GM19452 (cell line): ENCODE measurements at regions not wholly inside any gene's neighbourhood (a gene's known extent, or its start where the extent isn't known, plus 50 kb on each side); places are given as distances from the start of the nearest gene placed in this dataset.
"Not testable (repeated sequence)": the region's sequence is repeated elsewhere in the genome, so short reads cannot be mapped to it uniquely, and the experiment has no call there.

Experiments
- ATAC-seq: cut with Tn5 transposase; IDR thresholded peaks from one replicate; pipeline ENCODE4 v1.9.1; 2021; ENCODE audit not compliant: unreplicated experiment

DNA sequence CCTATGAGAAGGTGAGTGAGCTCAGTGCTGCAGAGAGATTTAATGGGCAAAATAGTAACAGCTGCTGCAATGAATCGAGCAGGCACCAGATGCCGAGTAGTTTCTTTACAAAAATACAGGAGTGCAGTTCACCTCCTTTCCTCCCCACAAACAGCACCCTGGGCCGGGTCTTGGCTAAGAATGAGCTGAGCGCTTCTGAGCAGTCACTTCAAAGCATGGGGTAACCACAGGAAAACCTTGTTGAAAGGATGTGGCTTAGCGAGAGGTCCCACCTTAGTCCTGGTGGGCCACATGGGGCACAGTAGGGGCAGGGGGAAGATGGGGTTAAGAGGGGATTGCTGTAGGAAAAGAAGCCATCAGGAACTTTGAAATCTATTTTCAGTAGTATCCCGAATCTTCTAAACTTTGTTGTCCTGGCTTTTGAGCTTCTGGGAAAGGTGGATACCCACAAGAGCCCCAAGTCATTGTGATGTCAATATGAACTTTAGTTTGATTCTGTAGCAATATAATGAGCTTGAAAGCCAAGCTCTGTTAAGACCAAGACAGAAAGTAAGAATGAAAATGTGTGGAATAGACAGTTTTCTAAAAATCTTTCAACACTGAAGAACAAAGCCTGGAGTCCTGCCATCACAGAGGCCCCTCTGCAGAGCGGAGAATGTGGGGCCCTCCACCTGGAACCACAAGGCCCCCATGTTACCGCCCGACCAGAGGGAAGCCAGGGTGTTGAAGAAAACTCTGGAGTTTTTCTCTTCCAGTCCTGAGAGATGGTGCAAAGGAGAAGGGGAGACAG lies 101.0 kb upstream of the ZNF236 start:
- no peak for ATAC-seq

DNA sequence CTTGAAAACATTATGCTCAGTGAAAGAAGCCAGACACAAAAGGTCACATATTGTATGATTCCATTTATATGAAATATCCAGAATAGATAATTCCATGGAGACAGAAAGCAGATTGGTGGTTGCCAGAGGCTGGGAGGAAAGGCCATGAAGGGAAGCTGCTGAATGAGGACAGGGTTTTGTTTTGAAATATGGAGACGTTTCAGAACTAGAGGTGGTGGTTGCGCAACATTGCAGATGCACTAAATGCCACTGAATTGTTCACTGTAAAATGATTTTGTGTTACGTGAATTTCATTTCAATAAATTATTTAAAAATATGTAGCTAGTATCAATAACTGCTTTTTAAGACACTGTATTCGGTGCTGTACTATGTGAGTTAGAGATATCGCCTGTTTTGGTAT lies 101.7 kb upstream of the ZNF236 start:
- ATAC-seq, result no peak

DNA sequence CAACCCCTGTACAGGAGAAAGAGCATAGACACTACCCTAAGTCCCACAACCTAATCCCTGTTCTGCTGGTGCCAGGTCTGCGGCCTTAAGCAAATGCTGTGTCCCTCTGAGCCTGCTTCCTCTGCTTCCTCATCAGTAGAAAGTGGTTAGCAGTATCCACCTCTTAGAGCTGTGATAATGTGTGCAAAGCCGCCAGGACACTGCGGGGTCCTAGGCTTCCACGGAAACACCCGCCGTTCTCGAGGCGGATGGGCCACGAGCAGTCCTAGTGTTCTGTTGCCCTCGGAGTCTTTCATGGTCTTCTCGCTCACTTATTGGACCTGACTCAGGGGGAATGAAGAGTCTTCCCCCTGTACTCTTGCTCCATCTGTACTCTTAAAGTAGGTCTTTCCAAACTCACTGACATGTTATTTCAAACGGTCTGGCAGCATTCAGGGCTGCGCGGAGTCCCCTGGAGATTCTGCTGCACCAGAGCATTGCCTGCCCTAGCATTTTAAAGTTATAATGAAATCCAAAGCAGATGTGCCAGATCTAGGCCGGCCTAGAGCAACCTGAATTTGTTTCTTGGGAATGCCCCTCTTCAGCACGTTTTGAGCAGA lies 107.2 kb upstream of the ZNF236 start:
- no peak for ATAC-seq

DNA sequence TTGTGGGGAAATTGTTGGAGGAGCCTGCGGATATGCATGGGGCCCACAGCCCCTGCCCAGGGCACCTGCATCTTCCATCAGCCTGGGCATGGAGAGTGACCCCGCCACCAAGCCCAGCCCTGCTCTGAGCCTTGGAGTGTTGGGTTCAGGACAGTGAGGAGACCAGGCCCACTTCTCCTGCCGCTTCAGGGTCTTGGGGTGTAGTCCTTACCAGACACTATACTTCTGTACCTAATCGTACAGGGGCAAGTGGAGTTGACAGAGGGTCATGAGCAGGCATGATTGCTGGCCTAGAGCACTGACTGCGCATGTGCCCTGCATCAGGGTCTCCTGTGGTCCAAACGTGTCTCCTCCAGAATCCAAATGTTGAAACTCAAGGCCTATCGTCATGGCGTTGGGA lies 108.9 kb upstream of the ZNF236 start:
- ATAC-seq, result no peak

DNA sequence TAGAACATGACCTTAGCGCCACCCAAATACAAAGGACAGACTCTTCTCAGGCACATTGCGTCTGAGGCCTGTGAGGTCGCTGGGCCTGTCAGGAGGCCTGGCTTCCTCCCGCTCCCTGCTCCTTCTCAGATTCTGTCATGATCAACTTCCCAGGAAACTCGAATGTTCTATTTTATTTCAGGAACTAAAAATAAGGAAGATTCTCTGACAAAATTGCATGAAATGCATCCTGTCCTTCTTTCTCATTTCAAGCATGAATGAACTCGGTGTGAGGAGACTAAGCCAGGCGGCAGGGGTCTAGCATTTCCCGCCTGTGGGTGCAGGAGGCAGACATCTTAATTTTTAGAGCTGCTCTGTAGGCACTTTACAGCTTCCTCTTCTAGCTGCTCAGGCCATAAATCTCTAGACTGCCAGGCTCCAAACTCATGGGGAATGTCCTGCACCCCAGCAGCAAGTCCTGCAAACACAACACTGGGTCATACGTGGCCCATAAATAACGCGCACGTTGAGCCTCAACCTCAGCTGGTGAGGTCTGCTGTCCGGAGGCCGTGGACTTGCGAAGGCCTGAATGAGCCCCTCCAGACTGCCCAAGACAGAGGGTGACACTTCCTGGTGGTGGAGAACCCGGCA lies 109.7 kb upstream of the ZNF236 start:
- no peak for ATAC-seq

DNA sequence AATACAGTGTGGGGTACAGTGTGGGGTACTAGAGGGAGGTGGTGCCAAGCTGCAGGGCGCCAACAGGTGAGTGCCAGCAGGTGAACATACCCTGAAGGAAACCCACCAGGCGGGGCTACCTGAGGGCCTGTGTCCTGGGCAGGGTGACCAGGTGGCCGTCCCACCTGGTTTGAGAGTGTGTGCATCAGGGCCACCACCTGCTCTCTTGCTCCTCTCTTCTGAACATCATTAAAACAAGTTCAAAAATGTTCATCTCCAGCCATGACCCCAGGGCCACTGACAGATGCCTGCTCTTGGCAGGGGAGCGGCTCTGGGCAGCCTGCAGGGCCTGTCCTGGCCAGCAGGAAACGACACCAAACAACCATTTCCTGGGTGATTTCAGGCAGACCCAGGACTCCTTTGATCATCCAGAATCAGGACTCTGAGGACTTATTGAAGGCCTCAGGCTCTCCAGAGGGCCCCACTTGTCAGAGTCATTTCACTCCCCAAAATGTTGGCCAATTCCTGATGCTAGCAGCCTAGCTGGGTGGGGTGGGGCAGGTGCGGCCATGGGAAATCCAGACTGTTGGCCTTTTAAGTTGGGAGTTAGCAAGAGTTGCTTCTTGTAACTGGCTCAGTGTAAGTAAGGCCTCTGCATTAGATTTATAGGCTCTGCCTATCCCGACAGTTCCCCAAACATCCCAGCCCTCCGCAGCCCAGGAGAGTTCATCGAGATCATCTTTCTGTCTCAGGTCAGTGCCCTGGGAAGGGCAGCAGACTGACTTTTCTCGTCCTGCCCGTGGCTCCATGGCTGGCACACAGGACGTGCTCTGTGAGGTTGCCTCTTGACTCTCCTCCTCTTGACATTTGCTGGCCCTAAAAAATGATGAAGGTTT lies 111.5 kb upstream of the ZNF236 start:
- no peak for ATAC-seq

DNA sequence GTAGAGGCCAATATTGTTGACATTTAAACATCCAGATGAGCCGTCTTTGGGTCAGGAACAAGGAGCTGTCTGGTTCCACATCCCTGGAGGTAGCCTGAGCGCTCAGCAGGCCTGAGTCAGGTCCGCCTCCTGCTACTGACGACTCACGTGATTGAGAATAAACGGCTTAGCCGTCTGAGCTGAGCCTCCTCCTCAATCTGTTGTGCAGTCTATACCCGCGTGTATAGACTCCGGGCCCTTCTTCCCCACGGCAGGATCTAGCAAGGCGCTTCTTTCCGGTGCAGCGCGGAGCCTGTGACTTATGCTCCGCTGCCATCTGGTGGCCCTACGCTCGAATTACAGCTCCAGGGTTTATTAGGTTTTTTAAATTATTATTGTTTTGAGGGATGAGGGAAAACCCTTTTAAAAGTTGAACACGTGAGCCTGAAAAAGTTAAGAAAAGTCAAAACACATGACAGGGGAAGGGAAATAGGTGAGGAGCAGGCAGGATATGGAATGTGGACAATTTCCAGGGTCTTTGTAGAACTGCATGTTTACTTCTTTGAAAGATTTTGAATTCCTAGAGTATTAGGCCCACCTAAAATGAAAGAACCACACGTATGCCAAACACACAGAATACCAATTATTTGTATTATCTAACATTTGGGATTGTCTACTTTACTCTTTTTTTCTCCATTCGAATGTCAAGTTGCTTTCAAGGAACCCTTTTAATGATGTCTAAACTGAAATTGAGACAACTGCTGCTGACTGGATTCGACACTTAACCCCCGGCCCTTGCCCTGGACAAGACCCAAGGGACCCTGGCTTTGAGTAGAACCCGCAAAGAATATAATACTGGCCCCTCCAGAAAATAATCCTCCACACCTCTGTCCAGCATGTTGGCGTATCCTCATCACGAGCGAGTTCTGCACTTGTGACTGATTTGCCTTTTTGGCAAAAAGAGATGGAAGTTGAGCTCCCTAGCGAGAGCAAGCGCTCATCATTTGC lies 112.4 kb upstream of the ZNF236 start:
- peak; percentile 89 for ATAC-seq

DNA sequence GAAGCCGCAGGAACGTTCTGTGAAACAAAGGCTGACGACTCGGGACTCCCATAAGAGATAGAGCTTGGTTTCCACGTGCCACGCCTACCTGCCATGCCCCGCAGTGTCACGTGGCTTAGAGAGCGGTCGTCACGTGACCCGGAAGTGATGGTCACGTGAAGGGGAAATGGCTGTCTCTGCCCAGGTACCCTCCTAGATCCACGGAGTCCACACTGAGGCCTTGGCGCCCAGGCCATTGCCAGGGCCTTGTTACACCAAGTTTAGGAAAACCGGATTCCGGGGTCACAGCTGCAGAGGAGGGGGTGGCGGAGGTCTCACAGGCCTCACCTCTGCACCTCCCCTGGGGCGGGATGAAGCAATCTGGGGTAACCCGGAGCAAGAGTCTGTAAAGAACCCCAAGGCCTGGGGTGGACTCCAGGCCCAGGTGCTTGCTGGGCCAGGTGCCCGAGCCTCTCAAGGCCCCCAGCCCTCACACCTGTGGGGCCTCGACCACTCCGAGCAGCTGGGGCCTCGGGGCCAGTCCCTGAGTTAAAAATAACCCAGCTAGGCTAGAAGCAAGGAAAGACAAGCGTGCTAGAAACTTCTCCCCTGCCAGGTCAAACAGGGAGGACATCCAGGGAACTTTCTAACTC lies 113.5 kb upstream of the ZNF236 start:
- ATAC-seq, result no peak

DNA sequence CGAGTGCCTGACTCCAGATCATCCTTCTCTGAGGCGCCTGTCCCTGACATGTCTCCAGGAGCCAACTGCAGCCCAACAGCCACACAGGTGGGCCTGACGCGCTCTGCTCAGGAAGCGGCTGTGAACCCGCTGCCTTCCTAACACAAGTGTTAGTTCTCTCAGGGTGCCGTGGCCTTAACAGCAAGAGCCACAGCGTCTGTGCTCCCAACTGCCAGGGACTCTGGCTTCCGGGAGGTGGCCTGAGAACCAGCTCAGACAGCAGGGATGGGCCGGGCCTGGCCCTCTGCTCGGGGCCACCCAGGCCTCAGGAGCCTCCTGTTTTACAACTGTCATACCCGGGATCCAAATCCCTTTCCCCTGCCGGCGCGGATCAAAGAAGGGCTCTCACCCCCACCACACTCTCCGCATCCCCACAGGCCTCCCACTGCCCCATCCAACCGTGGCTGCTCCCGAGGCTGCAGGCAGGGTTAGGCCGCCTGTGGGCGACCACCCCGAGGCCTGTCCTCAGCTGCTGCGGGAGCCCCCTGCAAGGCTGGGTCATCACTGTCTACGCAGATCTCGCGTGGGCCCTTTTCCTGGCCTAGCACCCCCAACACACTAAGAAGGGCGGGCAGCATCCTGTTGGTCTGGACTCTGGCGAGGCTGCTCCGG lies 114.2 kb upstream of the ZNF236 start:
- ATAC-seq, result no peak

DNA sequence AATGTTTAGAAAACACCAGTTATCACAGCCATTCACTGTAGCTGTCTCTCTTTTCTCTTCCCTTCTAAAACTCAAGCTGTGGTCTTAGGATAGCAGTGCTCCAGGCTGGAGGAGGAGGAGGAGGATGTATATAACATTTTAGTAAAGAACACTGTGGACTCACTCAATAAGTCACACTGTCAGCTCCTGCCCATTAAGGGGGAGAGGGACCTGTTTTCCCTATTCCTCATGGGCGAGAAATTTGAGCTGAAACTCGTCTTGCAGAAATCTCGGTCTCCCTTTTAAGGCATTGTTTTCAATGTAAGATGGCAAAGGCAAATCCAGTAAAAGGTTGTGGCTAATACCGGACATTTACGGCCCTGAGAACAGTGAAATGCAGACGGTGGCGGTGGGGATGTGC lies 114.8 kb upstream of the ZNF236 start:
- ATAC-seq, result no peak

DNA sequence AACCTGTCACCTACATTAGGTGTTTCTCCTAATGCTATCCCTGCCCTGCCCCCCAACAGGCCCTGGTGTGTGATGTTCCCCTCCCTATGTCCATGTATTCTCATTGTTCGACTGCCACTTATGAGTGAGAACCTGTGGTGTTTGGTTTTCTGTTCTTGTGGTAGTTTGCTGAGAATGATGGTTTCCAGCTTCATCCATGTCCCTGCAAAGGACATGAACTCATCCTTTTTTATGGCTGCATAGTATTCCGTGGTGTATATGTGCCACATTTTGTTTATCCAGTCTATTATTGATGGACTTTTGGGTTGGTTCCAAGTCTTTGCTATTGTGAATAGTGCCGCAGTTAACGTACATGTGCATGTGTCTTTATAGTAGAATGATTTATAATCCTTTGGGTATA lies 117.8 kb upstream of the ZNF236 start:
- not testable (repeated sequence) for ATAC-seq

DNA sequence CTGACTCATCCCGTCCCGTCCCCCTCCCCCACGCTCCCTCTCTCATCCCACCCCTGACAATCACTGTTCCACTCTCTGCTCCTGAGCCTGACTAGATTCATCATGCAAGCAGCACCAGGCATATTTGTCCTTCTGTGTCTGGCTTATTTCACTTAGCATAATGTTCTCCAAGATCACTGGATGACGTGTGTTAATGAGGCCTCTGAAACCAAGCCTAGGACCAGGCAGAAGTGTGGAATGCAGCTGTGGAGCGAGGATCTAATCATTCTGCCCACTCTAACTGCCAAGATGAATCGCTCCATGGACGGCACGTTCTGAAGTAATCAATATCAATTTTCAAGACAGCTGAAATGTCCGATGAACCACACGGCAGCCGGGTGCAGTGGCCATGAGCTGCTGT lies 122.4 kb upstream of the ZNF236 start:
- no peak for ATAC-seq

DNA sequence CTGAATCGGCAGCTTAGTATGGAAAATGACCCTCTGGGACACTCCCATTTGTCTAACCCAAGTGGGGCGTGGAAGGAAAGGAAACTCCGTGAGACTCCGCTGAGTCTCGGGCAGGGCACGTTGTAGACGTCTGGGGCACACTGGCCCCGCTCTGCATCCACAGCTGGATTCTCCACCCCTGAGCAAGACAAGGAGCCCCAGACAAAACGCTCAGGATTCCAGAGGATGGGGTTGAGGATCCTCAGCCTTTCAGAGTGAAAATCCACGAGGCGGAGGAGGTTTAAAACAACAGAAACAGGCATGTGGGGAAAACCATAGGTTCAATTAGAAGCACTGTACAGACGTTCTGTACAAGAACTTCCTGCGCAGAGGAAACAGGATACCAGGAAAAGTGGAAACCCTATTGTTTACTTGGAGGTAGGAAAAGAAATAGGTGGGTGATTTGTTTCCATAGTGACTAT lies 124.9 kb upstream of the ZNF236 start:
- ATAC-seq, result no peak

DNA sequence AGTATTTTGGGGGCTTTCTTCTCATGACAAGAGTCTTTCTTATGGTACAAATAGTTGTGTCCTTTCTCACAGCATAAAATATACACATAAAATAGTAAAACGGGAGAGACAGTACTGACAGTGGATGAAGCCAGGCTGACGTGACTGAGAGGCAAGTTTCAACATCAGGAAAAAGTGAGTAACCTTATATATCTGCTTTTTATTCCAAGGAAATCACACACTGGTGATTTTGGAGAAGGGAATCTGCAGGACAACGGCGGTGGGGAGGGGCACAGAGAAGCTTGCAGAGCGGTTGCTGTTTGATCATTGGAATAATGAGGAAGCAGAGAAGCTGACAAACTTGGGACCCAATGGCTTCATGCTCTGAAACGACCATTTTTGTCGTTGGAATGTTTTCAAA lies 130.6 kb upstream of the ZNF236 start:
- ATAC-seq, result no peak

DNA sequence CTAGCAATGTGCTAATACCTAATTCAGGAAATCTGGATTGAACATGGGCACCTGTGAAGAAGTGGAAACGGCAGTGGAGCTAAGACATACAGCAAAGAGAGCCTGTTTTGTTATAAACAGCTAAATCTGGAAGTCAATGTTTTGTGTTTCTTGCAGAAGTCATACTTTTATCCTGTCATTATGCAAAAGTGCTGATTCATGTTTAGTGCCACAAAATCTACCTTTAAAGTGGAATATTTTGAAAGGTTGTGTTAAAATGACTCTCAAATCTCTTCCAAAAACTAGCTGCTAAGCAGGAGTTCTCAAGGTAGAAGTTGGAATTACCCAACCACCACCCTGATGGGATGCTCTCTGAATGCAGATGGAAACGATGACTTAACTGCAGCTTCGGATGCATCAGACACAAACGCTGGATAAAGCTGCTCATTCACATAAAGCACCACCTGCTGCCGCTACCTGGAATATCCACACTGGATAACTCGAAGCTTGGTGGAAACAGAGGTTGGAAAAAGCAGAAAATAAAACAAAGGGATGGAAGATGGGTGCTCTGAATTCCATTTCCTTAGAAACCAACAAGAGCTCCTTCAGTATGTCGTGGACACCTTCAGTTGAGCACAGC lies 132.6 kb upstream of the ZNF236 start:
- no peak for ATAC-seq

DNA sequence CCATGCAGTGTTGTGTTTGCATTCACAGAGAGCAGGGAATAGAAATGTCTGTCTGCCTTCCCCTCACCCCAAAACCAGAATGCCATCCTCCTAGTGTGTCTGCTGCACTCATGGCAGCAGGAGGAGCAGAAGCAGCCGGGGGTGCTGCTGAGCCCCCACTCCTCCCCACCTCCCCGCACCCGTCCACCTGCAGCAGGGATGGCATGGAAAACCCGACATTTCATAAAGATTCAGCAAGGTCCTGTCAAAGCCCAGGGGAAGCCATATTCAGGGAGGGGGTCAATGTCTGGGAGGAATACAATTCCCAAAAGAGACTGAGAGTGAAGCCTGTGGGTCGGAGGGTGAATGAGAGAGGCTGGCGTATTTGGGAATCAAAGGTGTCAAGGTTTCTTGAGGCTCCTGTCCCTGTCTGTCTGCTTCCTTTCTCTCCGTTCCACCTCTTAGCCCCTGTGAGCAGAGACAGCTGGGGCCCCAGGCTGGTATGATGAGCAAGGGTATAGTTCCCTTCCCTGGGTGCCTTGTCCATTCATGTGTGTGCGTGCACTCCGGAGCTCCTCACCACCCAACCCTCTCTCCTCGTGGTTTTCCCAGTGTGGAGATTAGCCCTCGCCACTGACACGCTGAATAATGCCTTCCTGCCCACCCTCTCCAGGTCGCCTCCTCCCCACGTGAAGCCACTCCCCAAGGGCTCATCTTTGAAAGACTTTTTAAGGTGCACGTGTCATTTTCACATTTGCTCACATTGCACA lies 133.5 kb upstream of the ZNF236 start:
- ATAC-seq, result no peak

DNA sequence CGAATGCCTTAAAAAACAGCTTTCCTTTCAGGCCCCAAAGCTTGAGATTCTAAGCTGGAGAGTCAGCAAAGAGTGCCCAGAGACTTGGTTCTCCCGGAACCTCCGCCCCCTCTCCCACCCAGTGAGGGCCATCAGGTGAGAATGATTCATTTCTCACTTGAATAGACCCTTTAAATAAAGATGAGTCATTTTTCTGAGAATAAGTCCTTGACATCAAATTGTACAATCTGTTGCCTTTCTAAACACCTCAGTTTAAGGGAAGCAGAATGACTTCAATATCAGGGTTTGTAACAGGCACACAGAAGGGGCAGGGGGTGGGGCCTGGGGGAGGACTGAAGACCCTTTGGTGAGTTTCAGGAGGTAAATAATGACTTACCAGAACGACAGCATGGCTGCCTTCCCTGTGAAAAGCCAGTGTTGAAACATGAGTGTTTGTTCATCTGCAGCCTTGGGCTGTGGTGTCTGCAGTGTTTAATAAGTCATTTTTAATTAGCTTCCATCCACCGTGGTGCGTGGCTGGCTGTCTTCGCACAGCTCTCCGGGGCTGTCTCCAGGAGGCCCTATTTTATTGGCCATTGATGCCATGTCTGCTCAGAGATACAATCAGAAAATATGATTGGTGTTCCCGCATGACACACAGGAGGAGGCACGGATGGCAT lies 134.9 kb upstream of the ZNF236 start:
- peak; percentile 54 for ATAC-seq
